Sigmoid colon (tissue), 4 donors: ENCODE measurements at regions not wholly inside any gene's neighbourhood (a gene's known extent, or its start where the extent isn't known, plus 50 kb on each side); places are given as distances from the start of the nearest gene placed in this dataset.

Source experiments
- EP300 ChIP-seq, 4 donors: sonication (generic); formaldehyde crosslinking; IDR thresholded peaks; one replicate each; pipeline ENCODE4 v1.6.1; 2017; ENCODE audit warnings: antibody characterized with exemption in 4 of 4
- POLR2A ChIP-seq, 2 donors: fragments of 450-650 bp; IDR thresholded peaks; one replicate each; pipeline ENCODE4 v1.6.1; 2016; ENCODE audit warnings: antibody characterized with exemption in 2 of 2, mild to moderate bottlenecking in 2 of 2, moderate library complexity in 2 of 2
- TF ChIP-seq, protein P1 (sequence below), 4 experiments: fragments of 450-650 bp in 3 of 4; fragments of 200-600 bp in 1 of 4; IDR thresholded peaks; one replicate each; pipeline ENCODE4 v1.5.1; 2016 to 2019; ENCODE audit warnings: antibody characterized with exemption in 4 of 4, mild to moderate bottlenecking in 3 of 4, moderate library complexity in 2 of 4

DNA sequence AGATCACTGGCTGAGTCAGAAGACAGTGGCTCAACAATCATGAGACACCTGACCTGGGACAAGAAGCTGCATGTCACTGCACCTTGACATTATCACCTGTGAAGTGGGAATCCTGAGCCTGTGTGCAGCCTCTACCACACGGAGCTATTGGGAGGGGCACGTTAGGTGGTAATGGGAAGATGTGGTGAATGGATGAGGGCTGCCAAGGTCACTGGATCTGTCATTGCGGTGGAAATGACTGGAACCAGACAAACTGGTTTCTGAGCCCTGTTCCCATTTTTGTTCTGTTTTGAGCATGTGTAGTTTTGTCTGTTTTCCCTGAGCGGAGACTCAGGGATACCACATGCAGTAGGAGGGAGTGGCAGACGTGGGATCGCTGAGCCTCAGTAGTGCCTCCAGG is 235.5 kb downstream of the OPA1 start:
- TF ChIP-seq EP300 (IDR thresholded peaks at IDR 0.05) = no peak
- no peak for TF ChIP-seq POLR2A (IDR thresholded peaks at IDR 0.05)
- TF ChIP-seq, protein P1, sequence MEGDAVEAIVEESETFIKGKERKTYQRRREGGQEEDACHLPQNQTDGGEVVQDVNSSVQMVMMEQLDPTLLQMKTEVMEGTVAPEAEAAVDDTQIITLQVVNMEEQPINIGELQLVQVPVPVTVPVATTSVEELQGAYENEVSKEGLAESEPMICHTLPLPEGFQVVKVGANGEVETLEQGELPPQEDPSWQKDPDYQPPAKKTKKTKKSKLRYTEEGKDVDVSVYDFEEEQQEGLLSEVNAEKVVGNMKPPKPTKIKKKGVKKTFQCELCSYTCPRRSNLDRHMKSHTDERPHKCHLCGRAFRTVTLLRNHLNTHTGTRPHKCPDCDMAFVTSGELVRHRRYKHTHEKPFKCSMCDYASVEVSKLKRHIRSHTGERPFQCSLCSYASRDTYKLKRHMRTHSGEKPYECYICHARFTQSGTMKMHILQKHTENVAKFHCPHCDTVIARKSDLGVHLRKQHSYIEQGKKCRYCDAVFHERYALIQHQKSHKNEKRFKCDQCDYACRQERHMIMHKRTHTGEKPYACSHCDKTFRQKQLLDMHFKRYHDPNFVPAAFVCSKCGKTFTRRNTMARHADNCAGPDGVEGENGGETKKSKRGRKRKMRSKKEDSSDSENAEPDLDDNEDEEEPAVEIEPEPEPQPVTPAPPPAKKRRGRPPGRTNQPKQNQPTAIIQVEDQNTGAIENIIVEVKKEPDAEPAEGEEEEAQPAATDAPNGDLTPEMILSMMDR (IDR thresholded peaks at IDR 0.05) = no peak
